Astrocyte of the cerebellum (primary cell): ENCODE measurements at regions not wholly inside any gene's neighbourhood (a gene's known extent, or its start where the extent isn't known, plus 50 kb on each side); places are given as distances from the start of the nearest gene placed in this dataset.

ENCODE experiments used
- DNase-seq: peaks from one replicate; pipeline ENCODE4 v3.0.0-alpha.2; 2011; ENCODE audit warnings: low read depth
- H3K4me3 ChIP-seq: 2 replicates; pipeline ENCODE4 v1.5.1; 2011; ENCODE audit warnings: mild to moderate bottlenecking, low read depth, low read length, moderate library complexity
- CTCF ChIP-seq: IDR thresholded peaks from 2 replicates; pipeline ENCODE4 v1.5.1; 2012; ENCODE audit warnings: low read length, low read depth, moderate library complexity, mild to moderate bottlenecking; ENCODE audit errors: missing control alignments
- in situ Hi-C: cut with HindIII; loops from 2 replicates; pipeline ENCODE4 v1.10.0; 2017; ENCODE audit warnings: low sequenced_read_pairs

GRCh38 chr6:102517506-102517905 lies 1124.0 kb downstream of the GRIK2 start:
- no peak overlapping the region for H3K4me3 ChIP-seq
- in situ Hi-C loops = no loop called here
- DNase-seq = no peak
- TF ChIP-seq CTCF = no peak

- no peak for DNase-seq
- in situ Hi-C loops = no loop called here
- no peak for TF ChIP-seq CTCF
- H3K4me3 ChIP-seq = no peak overlapping the region
Observed at GRCh38 chr6:102501615-102502014, 1108.1 kb downstream of the GRIK2 start.

GRCh38 chr6:102494808-102495207 lies 1101.3 kb downstream of the GRIK2 start:
- DNase-seq = no peak
- no peak for TF ChIP-seq CTCF
- no peak overlapping the region for H3K4me3 ChIP-seq
- in situ Hi-C loops = no loop called here

GRCh38 chr6:102493485-102493884 lies 1100.0 kb downstream of the GRIK2 start:
- in situ Hi-C loops = no loop called here
- H3K4me3 ChIP-seq = no peak overlapping the region
- no peak for TF ChIP-seq CTCF
- DNase-seq = no peak

- no peak for TF ChIP-seq CTCF
Observed at GRCh38 chr6:102488729-102489128, 1095.2 kb downstream of the GRIK2 start.

GRCh38 chr6:102485480-102485879 lies 1092.0 kb downstream of the GRIK2 start:
- no peak for TF ChIP-seq CTCF
- no peak for DNase-seq
- no peak overlapping the region for H3K4me3 ChIP-seq
- in situ Hi-C loops = no loop called here

More at GRCh38 chr6:102488729-102489128, 1095.2 kb downstream of the GRIK2 start:
- in situ Hi-C loops = no loop called here
- peak; percentile 80 for DNase-seq
- H3K4me3 ChIP-seq = no peak overlapping the region
